ENCODE measurements at regions not wholly inside any gene's neighbourhood (a gene's known extent, or its start where the extent isn't known, plus 50 kb on each side); places are given as distances from the start of the nearest gene placed in this dataset.

GRCh38 chr13:106836186-106836802 lies 268.4 kb upstream of the ARGLU1 start:
- no peaks in the 10 kb centered on the region for H3K36me3 ChIP-seq
- TF ChIP-seq EP300 (IDR thresholded peaks at IDR 0.05), result no peak
- TF ChIP-seq CTCF (IDR thresholded peaks at IDR 0.05), result no peak
- no peak for TF ChIP-seq POLR2AphosphoS5 (IDR thresholded peaks at IDR 0.05)
- TF ChIP-seq POLR2A (IDR thresholded peaks at IDR 0.05), result no peak
- H3K4me1 ChIP-seq, result no peaks in the 10 kb centered on the region
- H3K4me3 ChIP-seq, result no peak overlapping the region
- no peaks in the 10 kb centered on the region for H3K9me3 ChIP-seq
- H3K27ac ChIP-seq, result no peak overlapping the region
- WGBS, result 78% methylated on average over 4 of the region's 4 CpGs
- no peaks in the 10 kb centered on the region for H3K27me3 ChIP-seq
- no peak for DNase-seq (ENCODE audit: low spot score in 2 of 2)

GRCh38 chr13:106835477-106835876 lies 267.5 kb upstream of the ARGLU1 start:
- Histone ChIP-seq H3K4me3 (no peak overlapping the region), H3K36me3 (no peaks in the 10 kb centered on the region), H3K4me1 (no peaks in the 10 kb centered on the region), H3K27ac (no peak overlapping the region), H3K27me3 (no peaks in the 10 kb centered on the region), H3K9me3 (no peaks in the 10 kb centered on the region)
- WGBS, result 35% methylated on average over 1 of the region's 1 CpG
- TF ChIP-seq POLR2A (IDR thresholded peaks at IDR 0.05) (no peak), EP300 (IDR thresholded peaks at IDR 0.05) (no peak), CTCF (IDR thresholded peaks at IDR 0.05) (no peak), POLR2AphosphoS5 (IDR thresholded peaks at IDR 0.05) (no peak)
- DNase-seq (ENCODE audit: low spot score in 2 of 2), result no peak

GRCh38 chr13:106821979-106822378 lies 254.0 kb upstream of the ARGLU1 start:
- Histone ChIP-seq H3K27me3 (no peaks in the 10 kb centered on the region), H3K36me3 (no peaks in the 10 kb centered on the region), H3K9me3 (no peaks in the 10 kb centered on the region), H3K4me3 (no peak overlapping the region), H3K27ac (no peak overlapping the region), H3K4me1 (no peaks in the 10 kb centered on the region)
- TF ChIP-seq POLR2AphosphoS5 (IDR thresholded peaks at IDR 0.05) (no peak), EP300 (IDR thresholded peaks at IDR 0.05) (no peak)
- 48% methylated on average over 8 of the region's 8 CpGs for WGBS
- DNase-seq (ENCODE audit: low spot score in 2 of 2), result no peak

- Histone ChIP-seq H3K4me3 (no peak overlapping the region), H3K9me3 (no peaks in the 10 kb centered on the region), H3K4me1 (no peaks in the 10 kb centered on the region), H3K36me3 (no peaks in the 10 kb centered on the region), H3K27ac (no peak overlapping the region), H3K27me3 (no peaks in the 10 kb centered on the region)
- DNase-seq (ENCODE audit: low spot score in 2 of 2), result no peak
- TF ChIP-seq POLR2A (IDR thresholded peaks at IDR 0.05), result no peak
- 82% methylated on average over 6 of the region's 6 CpGs for WGBS
Measured at GRCh38 chr13:106819413-106820180, 251.7 kb upstream of the ARGLU1 start.

- Histone ChIP-seq H3K27me3 (no peaks in the 10 kb centered on the region), H3K36me3 (no peaks in the 10 kb centered on the region), H3K4me3 (no peak overlapping the region), H3K27ac (no peak overlapping the region), H3K4me1 (no peaks in the 10 kb centered on the region), H3K9me3 (no peaks in the 10 kb centered on the region)
- TF ChIP-seq CTCF (IDR thresholded peaks at IDR 0.05) (no peak), POLR2A (IDR thresholded peaks at IDR 0.05) (no peak)
- no peak for DNase-seq (ENCODE audit: low spot score in 2 of 2)
- 62% methylated on average over 3 of the region's 3 CpGs for WGBS
Measured at GRCh38 chr13:106818971-106819370, 251.0 kb upstream of the ARGLU1 start.

GRCh38 chr13:106815545-106815944 lies 247.6 kb upstream of the ARGLU1 start:
- Histone ChIP-seq H3K36me3 (no peaks in the 10 kb centered on the region), H3K27ac (no peak overlapping the region), H3K4me3 (no peak overlapping the region), H3K27me3 (no peaks in the 10 kb centered on the region), H3K9me3 (no peaks in the 10 kb centered on the region), H3K4me1 (no peaks in the 10 kb centered on the region)
- TF ChIP-seq EP300 (IDR thresholded peaks at IDR 0.05), result no peak
- TF ChIP-seq CTCF (IDR thresholded peaks at IDR 0.05), result no peak
- TF ChIP-seq POLR2AphosphoS5 (IDR thresholded peaks at IDR 0.05), result no peak
- no peak for TF ChIP-seq POLR2A (IDR thresholded peaks at IDR 0.05)
- WGBS, result 29% methylated on average over 1 of the region's 1 CpG
- no peak for DNase-seq (ENCODE audit: low spot score in 2 of 2)
